CD4-positive, alpha-beta T cell treated with Interleukin-1 beta for 1 hour (primary cell): ENCODE measurements at regions not wholly inside any gene's neighbourhood (a gene's known extent, or its start where the extent isn't known, plus 50 kb on each side); places are given as distances from the start of the nearest gene placed in this dataset.
A peak's percentile ranks its signal among the peaks of the same experiment; 100 is the strongest.

Source experiments
- DNase-seq, 2 donors: peaks; one replicate each; pipeline ENCODE4 v3.0.0-alpha.2; 2020 to 2022

GRCh38 chr13:53150568-53150967 lies 122.0 kb downstream of the OLFM4 start:
- no peak for DNase-seq

- peak; percentile 4 for DNase-seq
Measured at GRCh38 chr13:53151336-53152056, 122.9 kb downstream of the OLFM4 start.

GRCh38 chr13:53152057-53152421 lies 123.4 kb downstream of the OLFM4 start:
- no peak for DNase-seq

- no peak for DNase-seq
Measured at GRCh38 chr13:53158201-53158600, 129.6 kb downstream of the OLFM4 start.

GRCh38 chr13:53159431-53159830 lies 130.8 kb downstream of the OLFM4 start:
- DNase-seq: no peak

GRCh38 chr13:53160211-53160610 lies 131.6 kb downstream of the OLFM4 start:
- DNase-seq: no peak

- no peak for DNase-seq
Measured at GRCh38 chr13:53161251-53161650, 132.6 kb downstream of the OLFM4 start.

GRCh38 chr13:53165261-53165660 lies 136.6 kb downstream of the OLFM4 start:
- no peak for DNase-seq

- no peak for DNase-seq
Measured at GRCh38 chr13:53167561-53167960, 138.9 kb downstream of the OLFM4 start.

- DNase-seq: no peak
Measured at GRCh38 chr13:53170910-53171309, 142.3 kb downstream of the OLFM4 start.

GRCh38 chr13:53174545-53174944 lies 145.9 kb downstream of the OLFM4 start:
- DNase-seq: no peak

- DNase-seq: no peak
Measured at GRCh38 chr13:53180684-53181083, 152.1 kb downstream of the OLFM4 start.

- DNase-seq: no peak
Measured at GRCh38 chr13:53182724-53183123, 154.1 kb downstream of the OLFM4 start.

GRCh38 chr13:53188120-53188519 lies 159.5 kb downstream of the OLFM4 start:
- no peak for DNase-seq

- DNase-seq: no peak
Measured at GRCh38 chr13:53189162-53189561, 160.5 kb downstream of the OLFM4 start.

- DNase-seq: no peak
Measured at GRCh38 chr13:53191091-53191490, 162.5 kb downstream of the OLFM4 start.

- no peak for DNase-seq
Measured at GRCh38 chr13:53197424-53197823, 168.8 kb downstream of the OLFM4 start.

- DNase-seq: no peak
Measured at GRCh38 chr13:53198017-53198416, 169.4 kb downstream of the OLFM4 start.

- DNase-seq: no peak
Measured at GRCh38 chr13:53198736-53199135, 170.1 kb downstream of the OLFM4 start.

- DNase-seq: no peak
Measured at GRCh38 chr13:53200075-53200474, 171.5 kb downstream of the OLFM4 start.

- DNase-seq: no peak
Measured at GRCh38 chr13:53200498-53201453, 172.2 kb downstream of the OLFM4 start.

- DNase-seq: no peak
Measured at GRCh38 chr13:53201454-53202225, 173.0 kb downstream of the OLFM4 start.

GRCh38 chr13:53204598-53204997 lies 176.0 kb downstream of the OLFM4 start:
- DNase-seq: no peak
